ENCODE measurements at regions not wholly inside any gene's neighbourhood (a gene's known extent, or its start where the extent isn't known, plus 50 kb on each side); places are given as distances from the start of the nearest gene placed in this dataset.

DNA sequence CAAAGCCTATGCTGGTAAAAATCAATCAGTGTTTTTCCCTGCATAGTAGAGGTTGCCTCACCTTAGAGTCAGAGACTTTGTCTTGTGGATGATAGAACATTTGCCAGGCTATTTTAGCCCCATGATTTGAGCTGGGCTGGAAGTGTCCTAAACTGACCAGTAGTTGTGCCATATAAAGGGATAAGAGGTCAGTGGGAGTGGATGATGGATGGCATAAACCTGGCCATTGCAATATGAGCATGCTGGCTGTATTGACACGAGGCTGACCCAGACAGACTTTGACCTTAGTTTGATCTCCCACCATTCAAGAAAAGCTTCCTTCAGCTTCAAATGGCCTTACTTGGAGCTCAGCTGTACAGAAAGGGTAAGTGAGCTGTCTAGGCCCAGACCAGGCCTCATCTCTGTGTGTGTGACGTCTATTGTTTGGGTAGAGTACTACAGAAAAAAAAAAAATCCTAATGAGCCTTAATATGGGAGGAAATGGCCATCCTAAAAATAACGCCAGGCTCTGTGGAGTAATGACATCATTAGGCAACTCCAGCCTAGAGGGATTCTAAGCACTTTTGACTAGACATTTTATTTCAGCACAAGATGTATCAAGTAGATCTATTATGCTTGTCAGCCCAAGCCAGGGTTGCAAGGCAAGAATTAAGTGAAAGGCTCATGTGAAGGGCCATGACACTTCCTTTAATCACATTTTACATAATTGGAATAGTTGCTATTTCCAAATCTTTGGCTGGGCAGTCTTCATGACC, 51.3 kb upstream of the CADM1 start:
- intact Hi-C loops (cut with micrococcal nuclease; ENCODE audit: unreplicated experiment): no loop called here
- TF ChIP-seq SIN3A (IDR thresholded peaks at IDR 0.05; ENCODE audit: borderline replicate concordance, insufficient read depth, low read depth, low read length): no peak
- TF ChIP-seq TCF7L2 (IDR thresholded peaks at IDR 0.05; ENCODE audit: low read depth, low read length): no peak
- TF ChIP-seq REST (IDR thresholded peaks at IDR 0.05; ENCODE audit: insufficient read depth in 1 of 2, low read depth in 2 of 2, low read length in 1 of 2): no peak
- TF ChIP-seq, protein P1, sequence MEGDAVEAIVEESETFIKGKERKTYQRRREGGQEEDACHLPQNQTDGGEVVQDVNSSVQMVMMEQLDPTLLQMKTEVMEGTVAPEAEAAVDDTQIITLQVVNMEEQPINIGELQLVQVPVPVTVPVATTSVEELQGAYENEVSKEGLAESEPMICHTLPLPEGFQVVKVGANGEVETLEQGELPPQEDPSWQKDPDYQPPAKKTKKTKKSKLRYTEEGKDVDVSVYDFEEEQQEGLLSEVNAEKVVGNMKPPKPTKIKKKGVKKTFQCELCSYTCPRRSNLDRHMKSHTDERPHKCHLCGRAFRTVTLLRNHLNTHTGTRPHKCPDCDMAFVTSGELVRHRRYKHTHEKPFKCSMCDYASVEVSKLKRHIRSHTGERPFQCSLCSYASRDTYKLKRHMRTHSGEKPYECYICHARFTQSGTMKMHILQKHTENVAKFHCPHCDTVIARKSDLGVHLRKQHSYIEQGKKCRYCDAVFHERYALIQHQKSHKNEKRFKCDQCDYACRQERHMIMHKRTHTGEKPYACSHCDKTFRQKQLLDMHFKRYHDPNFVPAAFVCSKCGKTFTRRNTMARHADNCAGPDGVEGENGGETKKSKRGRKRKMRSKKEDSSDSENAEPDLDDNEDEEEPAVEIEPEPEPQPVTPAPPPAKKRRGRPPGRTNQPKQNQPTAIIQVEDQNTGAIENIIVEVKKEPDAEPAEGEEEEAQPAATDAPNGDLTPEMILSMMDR (IDR thresholded peaks at IDR 0.05): no peak
- no peak for TF ChIP-seq POLR2AphosphoS5 (IDR thresholded peaks at IDR 0.05; ENCODE audit: low read depth, low read length)
- Histone ChIP-seq H3K36me3 (ENCODE audit: control insufficient read depth, insufficient read depth, low read length) (no peaks in the 10 kb centered on the region), H3K4me3 (ENCODE audit: low read depth in 2 of 2, low read length in 2 of 2) (no peak overlapping the region), H3K27me3 (ENCODE audit: control insufficient read depth, insufficient read depth, low read length) (no peaks in the 10 kb centered on the region), H3K4me1 (ENCODE audit: control insufficient read depth, insufficient read depth, low read length) (no peaks in the 10 kb centered on the region), H3K9me3 (ENCODE audit: control insufficient read depth, insufficient read depth, low read depth, low read length) (no peaks in the 10 kb centered on the region), H3K27ac (ENCODE audit: low read length) (no peak overlapping the region)
- no peak for DNase-seq (ENCODE audit: low read depth, low spot score)
- POLR2A ChIA-PET: no interaction called here
- no peak for ATAC-seq
- CTCF ChIA-PET: no interaction called here
- in situ Hi-C loops (cut with HindIII; ENCODE audit: low pct_unique_long_range_greater_than_20kb, low sequenced_read_pairs): no loop called here
- no TSS peak for BruUV-seq (replicated peaks)
